Activated CD4-positive, alpha-beta memory T cell treated with anti-CD3 and anti-CD28 coated beads, Interleukin-2, amount 10 ng/mL, durations not matched to agents 7 days and 5 days (primary cell): ENCODE measurements at regions not wholly inside any gene's neighbourhood (a gene's known extent, or its start where the extent isn't known, plus 50 kb on each side); places are given as distances from the start of the nearest gene placed in this dataset.
"Not testable (repeated sequence)": the region's sequence is repeated elsewhere in the genome, so short reads cannot be mapped to it uniquely, and the experiment has no call there.

Experiments
- CTCF ChIA-PET: fragments of 350-600 bp; sonication (Branson Sonifier 250); formaldehyde crosslinking; loops from one replicate; lab custom pipeline; 2021; ENCODE audit warnings: antibody characterized with exemption, inconsistent platforms; lab: Charles Lee
- POLR2A ChIA-PET: fragments of 350-600 bp; sonication (Branson Sonifier 250); formaldehyde crosslinking; loops from one replicate; lab custom pipeline; 2021; ENCODE audit warnings: antibody characterized with exemption; lab: Charles Lee
- DNase-seq: peaks from one replicate; pipeline ENCODE4 v3.0.0-alpha.2; 2020
- H3K27ac Mint-ChIP-seq: one replicate; pipeline ENCODE4 v1.8.0; 2021; ENCODE audit warnings: mild to moderate bottlenecking, mixed read lengths
- H3K27me3 Mint-ChIP-seq: one replicate; pipeline ENCODE4 v1.8.0; 2021; ENCODE audit warnings: mixed read lengths
- H3K36me3 Mint-ChIP-seq: one replicate; pipeline ENCODE4 v1.8.0; 2021; ENCODE audit warnings: low read depth, mixed read lengths
- H3K4me1 Mint-ChIP-seq: one replicate; pipeline ENCODE4 v1.8.0; 2021; ENCODE audit warnings: mixed read lengths
- H3K4me3 Mint-ChIP-seq: one replicate; pipeline ENCODE4 v1.8.0; 2021; ENCODE audit warnings: mild to moderate bottlenecking, mixed read lengths
- H3K9me3 Mint-ChIP-seq: one replicate; pipeline ENCODE4 v1.8.0; 2021; ENCODE audit warnings: mixed read lengths

GRCh38 chr1:38744452-38745350 is 114.9 kb downstream of the RRAGC start:
- DNase-seq, result no peak
- Mint-ChIP-seq H3K4me1 (peaks cover 26% of the 10 kb centered on the region), H3K4me3 (no peak overlapping the region), H3K27ac (no peak overlapping the region), H3K36me3 (peaks cover 4% of the 10 kb centered on the region), H3K27me3 (peaks cover 5% of the 10 kb centered on the region), H3K9me3 (peaks cover 5% of the 10 kb centered on the region)
- POLR2A ChIA-PET, result no interaction called here
- CTCF ChIA-PET, result no interaction called here

GRCh38 chr1:38743184-38743583 is 116.4 kb downstream of the RRAGC start:
- no peak overlapping the region for H3K27ac Mint-ChIP-seq
- peaks cover 23% of the 10 kb centered on the region for H3K4me1 Mint-ChIP-seq
- no peaks in the 10 kb centered on the region for H3K9me3 Mint-ChIP-seq
- ChIA-PET CTCF (no interaction called here), POLR2A (no interaction called here)
- no peaks in the 10 kb centered on the region for H3K36me3 Mint-ChIP-seq
- no peak overlapping the region for H3K4me3 Mint-ChIP-seq
- H3K27me3 Mint-ChIP-seq, result peaks cover 4% of the 10 kb centered on the region
- DNase-seq, result no peak

GRCh38 chr1:38741341-38741740 is 118.2 kb downstream of the RRAGC start:
- Mint-ChIP-seq H3K4me1 (peaks cover 10% of the 10 kb centered on the region), H3K27ac (no peak overlapping the region), H3K36me3 (no peaks in the 10 kb centered on the region), H3K9me3 (no peaks in the 10 kb centered on the region), H3K27me3 (peaks cover 4% of the 10 kb centered on the region), H3K4me3 (no peak overlapping the region)
- ChIA-PET POLR2A (no interaction called here), CTCF (no interaction called here)
- no peak for DNase-seq

- H3K36me3 Mint-ChIP-seq, result no peaks in the 10 kb centered on the region
- H3K4me1 Mint-ChIP-seq, result peaks cover 2% of the 10 kb centered on the region
- DNase-seq, result no peak
- no peak overlapping the region for H3K27ac Mint-ChIP-seq
- peaks cover 4% of the 10 kb centered on the region for H3K27me3 Mint-ChIP-seq
- CTCF ChIA-PET, result no interaction called here
- no peak overlapping the region for H3K4me3 Mint-ChIP-seq
- no peaks in the 10 kb centered on the region for H3K9me3 Mint-ChIP-seq
- POLR2A ChIA-PET, result no interaction called here
Observed at GRCh38 chr1:38740487-38740886, 119.1 kb downstream of the RRAGC start.

- Mint-ChIP-seq H3K4me3 (no peak overlapping the region), H3K27me3 (peaks cover 20% of the 10 kb centered on the region), H3K4me1 (no peaks in the 10 kb centered on the region), H3K9me3 (no peaks in the 10 kb centered on the region), H3K27ac (no peak overlapping the region), H3K36me3 (no peaks in the 10 kb centered on the region)
- DNase-seq, result no peak
- POLR2A ChIA-PET, result no interaction called here
- CTCF ChIA-PET, result no interaction called here
Observed at GRCh38 chr1:38738207-38738606, 121.4 kb downstream of the RRAGC start.

DNA sequence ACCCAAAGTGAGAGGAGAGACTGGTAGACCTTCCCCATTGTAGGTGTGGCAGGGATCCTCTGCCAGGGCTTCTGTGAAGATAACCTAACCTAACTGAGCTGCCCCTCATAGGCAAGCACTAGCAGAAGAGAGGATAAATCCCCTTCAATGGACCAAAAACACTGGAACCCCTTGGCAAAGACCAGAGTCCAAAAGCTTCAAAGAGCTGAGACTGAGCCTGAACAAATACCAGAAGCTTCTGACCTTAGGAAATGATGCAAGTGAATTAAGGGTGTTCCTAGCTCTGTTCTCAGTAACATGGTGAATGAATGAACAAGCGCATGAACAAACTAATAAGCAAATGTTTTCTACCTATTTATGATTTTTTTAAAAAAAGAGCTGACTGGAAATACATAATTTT is 123.2 kb downstream of the RRAGC start:
- CTCF ChIA-PET, result no interaction called here
- Mint-ChIP-seq H3K36me3 (no peaks in the 10 kb centered on the region), H3K27me3 (peaks cover 33% of the 10 kb centered on the region), H3K27ac (no peak overlapping the region), H3K4me3 (no peak overlapping the region), H3K9me3 (no peaks in the 10 kb centered on the region), H3K4me1 (no peaks in the 10 kb centered on the region)
- DNase-seq, result no peak
- POLR2A ChIA-PET, result no interaction called here

DNA sequence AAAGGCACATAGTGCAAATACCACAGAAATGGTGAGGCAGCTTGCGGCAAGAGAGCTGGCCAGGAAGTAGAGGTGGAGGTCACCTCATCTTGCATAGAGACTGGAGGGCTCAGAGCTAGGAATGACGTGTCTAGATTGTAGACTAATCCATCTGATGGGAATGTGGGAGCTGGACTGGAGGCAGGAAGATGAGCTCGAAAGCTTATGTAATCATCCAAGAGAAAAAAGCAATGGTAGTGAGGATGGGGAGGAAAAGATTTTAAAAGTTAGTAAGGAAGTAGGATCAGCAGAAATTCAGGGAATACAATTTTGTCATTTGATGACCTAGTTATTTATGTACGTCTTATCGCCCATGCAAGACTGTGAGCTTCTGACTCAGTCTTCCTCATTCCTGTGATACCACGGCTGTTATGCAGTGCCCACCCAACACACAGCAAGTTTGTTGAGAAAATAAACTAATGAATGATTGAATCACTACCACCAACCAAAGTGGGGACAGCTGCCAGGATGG is 123.9 kb downstream of the RRAGC start:
- no peak overlapping the region for H3K27ac Mint-ChIP-seq
- POLR2A ChIA-PET, result no interaction called here
- no peak overlapping the region for H3K4me3 Mint-ChIP-seq
- CTCF ChIA-PET, result no interaction called here
- H3K9me3 Mint-ChIP-seq, result no peaks in the 10 kb centered on the region
- peaks cover 39% of the 10 kb centered on the region for H3K27me3 Mint-ChIP-seq
- no peaks in the 10 kb centered on the region for H3K4me1 Mint-ChIP-seq
- no peaks in the 10 kb centered on the region for H3K36me3 Mint-ChIP-seq
- no peak for DNase-seq

- DNase-seq, result no peak
- CTCF ChIA-PET, result no interaction called here
- H3K27me3 Mint-ChIP-seq, result peaks cover 48% of the 10 kb centered on the region
Observed at GRCh38 chr1:38733761-38734160, 125.8 kb downstream of the RRAGC start.

DNA sequence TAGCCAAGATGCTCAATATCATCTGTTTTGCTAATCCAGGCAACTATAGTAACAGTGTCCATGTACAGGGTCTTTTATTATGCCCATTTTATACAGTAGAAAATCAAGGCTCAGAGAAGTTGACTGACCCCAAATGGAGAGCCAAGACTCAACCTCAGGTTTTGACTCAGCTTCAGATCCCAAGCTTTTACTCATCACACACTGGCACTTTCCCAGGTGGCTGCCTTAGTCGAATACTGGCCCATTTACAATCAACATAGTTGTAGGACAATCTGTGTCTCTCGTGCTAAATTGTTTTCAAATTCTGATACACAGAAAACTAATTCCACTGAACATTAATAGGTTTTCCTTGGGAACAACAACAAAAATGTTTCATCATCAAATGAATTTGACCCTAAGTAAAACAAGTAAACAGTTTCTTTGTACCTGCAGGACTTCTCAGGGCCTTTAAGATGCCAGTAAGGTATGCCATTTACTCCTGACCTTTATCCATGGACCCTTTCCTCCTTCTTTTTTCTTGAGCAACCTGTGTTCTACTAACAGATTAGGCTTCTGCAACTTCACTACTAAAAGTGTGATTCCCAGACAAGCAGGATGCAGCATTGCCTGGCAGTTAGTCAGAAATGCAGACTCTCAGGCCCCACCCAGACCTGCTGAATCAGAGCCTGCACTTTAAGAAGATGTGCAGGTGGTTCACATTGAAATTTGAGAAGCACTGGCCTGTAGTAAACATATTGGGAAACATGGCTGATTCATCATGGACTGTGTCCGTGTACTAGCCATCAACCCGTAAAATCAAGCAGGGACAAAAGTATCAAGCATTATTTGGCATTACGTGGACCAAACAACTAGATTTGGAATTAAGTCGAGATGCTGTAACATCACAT is 128.8 kb downstream of the RRAGC start:
- CTCF ChIA-PET, result no interaction called here

More at GRCh38 chr1:38733761-38734160, 125.8 kb downstream of the RRAGC start:
- H3K27ac Mint-ChIP-seq, result no peak overlapping the region
- POLR2A ChIA-PET, result no interaction called here
- no peaks in the 10 kb centered on the region for H3K9me3 Mint-ChIP-seq
- no peaks in the 10 kb centered on the region for H3K36me3 Mint-ChIP-seq
- H3K4me1 Mint-ChIP-seq, result peaks cover 1% of the 10 kb centered on the region
- no peak overlapping the region for H3K4me3 Mint-ChIP-seq

GRCh38 chr1:38728585-38728908 is 131.0 kb downstream of the RRAGC start:
- Mint-ChIP-seq H3K27ac (no peak overlapping the region), H3K4me3 (no peak overlapping the region), H3K36me3 (no peaks in the 10 kb centered on the region), H3K4me1 (peaks cover 7% of the 10 kb centered on the region), H3K27me3 (peaks cover 71% of the 10 kb centered on the region), H3K9me3 (no peaks in the 10 kb centered on the region)
- ChIA-PET CTCF (interaction anchor here (1.1 kb wide), 1 partner anchor 9 kb away, joined by 6 read pairs; no protein-coding TSS in a partner anchor), POLR2A (no interaction called here)
- no peak for DNase-seq

More for the DNA sequence above, 128.8 kb downstream of the RRAGC start:
- Mint-ChIP-seq H3K4me3 (no peak overlapping the region), H3K27me3 (peaks cover 72% of the 10 kb centered on the region), H3K36me3 (no peaks in the 10 kb centered on the region), H3K27ac (no peak overlapping the region), H3K9me3 (no peaks in the 10 kb centered on the region), H3K4me1 (peaks cover 7% of the 10 kb centered on the region)
- DNase-seq, result no peak
- POLR2A ChIA-PET, result no interaction called here

DNA sequence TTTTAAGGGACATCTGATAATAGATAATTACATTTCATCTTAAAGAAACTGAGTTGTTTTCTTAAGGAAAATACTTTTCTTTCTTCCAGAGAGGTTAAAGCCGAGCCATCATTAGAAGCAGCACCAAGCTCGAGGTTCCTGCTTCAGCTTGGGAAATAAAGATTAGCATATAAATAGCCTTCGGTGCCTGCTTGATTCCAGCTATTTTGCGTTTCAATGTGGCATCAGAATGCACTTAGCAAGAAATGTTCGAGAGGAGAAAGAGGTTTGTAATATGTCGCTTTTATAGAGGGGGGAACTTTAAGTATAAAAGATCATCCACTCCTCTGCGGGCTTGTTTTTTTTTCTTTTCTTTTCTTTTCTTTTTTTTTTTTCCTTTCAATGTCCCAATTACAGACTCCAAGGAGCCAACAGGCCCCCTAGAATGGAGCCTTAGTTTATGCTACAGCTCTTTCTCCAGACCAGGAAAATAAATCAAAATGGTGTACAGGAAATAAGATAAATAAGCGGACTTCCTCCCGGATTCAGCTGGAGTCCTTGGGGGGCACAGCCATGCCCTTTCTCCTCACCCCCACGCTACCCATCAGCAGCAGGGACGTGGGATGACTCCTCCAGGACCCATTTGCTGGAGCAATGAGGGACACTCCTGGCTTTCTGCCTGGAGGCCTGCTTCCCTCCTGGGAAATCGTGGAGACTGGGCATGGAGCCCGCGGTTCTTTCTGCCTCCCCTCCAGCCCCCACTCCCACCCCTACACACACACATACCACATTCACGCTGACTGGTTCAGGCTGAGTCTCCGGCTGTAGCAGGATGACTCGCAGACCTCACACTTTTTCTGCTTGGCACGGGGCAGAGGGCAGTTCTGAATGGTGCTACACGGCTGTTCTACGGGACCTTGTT is 131.6 kb downstream of the RRAGC start:
- Mint-ChIP-seq H3K9me3 (no peaks in the 10 kb centered on the region), H3K27me3 (peaks cover 73% of the 10 kb centered on the region), H3K27ac (no peak overlapping the region), H3K4me3 (no peak overlapping the region), H3K4me1 (peaks cover 7% of the 10 kb centered on the region), H3K36me3 (no peaks in the 10 kb centered on the region)
- CTCF ChIA-PET, result interaction anchor here (1.1 kb wide), 1 partner anchor 9 kb away, joined by 6 read pairs; no protein-coding TSS in a partner anchor
- no peak for DNase-seq
- POLR2A ChIA-PET, result no interaction called here

GRCh38 chr1:38725321-38725961 is 134.1 kb downstream of the RRAGC start:
- H3K4me1 Mint-ChIP-seq, H3K27ac Mint-ChIP-seq, CTCF ChIA-PET, H3K4me3 Mint-ChIP-seq, DNase-seq, H3K9me3 Mint-ChIP-seq, POLR2A ChIA-PET, H3K36me3 Mint-ChIP-seq: not testable (repeated sequence)
- peaks cover 55% of the 10 kb centered on the region for H3K27me3 Mint-ChIP-seq
